Spleen (tissue), 7 donors: ENCODE measurements at regions not wholly inside any gene's neighbourhood (a gene's known extent, or its start where the extent isn't known, plus 50 kb on each side); places are given as distances from the start of the nearest gene placed in this dataset.

Experiments
- POLR2A ChIP-seq, 3 donors: fragments of 450-650 bp; IDR thresholded peaks; one replicate each; pipeline ENCODE4 v1.5.1; 2017; ENCODE audit warnings: antibody characterized with exemption in 3 of 3, mild to moderate bottlenecking in 1 of 3
- POLR2AphosphoS5 ChIP-seq, 3 donors: sonication (generic); formaldehyde crosslinking; IDR thresholded peaks; one replicate each; pipeline ENCODE4 v1.5.1; 2017; ENCODE audit warnings: antibody characterized with exemption in 3 of 3
- TF ChIP-seq, protein P1 (sequence below), 11 experiments: fragments of 200-600 bp in 7 of 11; fragments of 450-650 bp in 4 of 11; sonication (generic) in 4 of 11; IDR thresholded peaks in 8 of 11; conservative IDR thresholded peaks in 3 of 11; 1 replicate in 7 of 11; 2 replicates in 4 of 11; pipeline versions ENCODE4 v1.4.0 to v1.8.0; 2016 to 2021; ENCODE audit warnings: antibody characterized with exemption in 11 of 11, inconsistent platforms in 4 of 11, mild to moderate bottlenecking in 1 of 11
- donor health status: DM: no; HTN: no; CAD: no; lungs with moderate emphysema.
- donor health status: DM: no; HTN: no; CAD: no.
- donor health status: DM: no; HTN: no; CAD: no.

DNA sequence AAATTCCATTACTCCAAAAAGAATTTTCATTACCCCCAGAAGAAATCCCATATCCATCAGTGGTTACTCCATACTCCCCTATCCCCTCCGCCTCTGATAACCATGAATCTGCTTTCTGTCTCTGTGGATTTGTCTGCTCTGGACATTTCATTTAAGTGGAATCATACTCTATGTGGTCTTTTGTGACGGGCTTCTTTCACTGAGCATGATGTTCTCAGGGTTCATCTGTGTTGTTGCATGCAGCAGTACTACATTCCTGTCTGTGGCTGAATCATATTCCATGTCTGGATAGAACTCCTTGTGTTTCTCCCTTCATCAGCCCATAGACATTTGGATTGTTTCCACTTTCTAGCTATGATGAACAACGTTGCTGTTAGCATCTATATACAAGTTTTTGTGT lies 59.5 kb upstream of the IRX3 start:
- TF ChIP-seq, protein P1, sequence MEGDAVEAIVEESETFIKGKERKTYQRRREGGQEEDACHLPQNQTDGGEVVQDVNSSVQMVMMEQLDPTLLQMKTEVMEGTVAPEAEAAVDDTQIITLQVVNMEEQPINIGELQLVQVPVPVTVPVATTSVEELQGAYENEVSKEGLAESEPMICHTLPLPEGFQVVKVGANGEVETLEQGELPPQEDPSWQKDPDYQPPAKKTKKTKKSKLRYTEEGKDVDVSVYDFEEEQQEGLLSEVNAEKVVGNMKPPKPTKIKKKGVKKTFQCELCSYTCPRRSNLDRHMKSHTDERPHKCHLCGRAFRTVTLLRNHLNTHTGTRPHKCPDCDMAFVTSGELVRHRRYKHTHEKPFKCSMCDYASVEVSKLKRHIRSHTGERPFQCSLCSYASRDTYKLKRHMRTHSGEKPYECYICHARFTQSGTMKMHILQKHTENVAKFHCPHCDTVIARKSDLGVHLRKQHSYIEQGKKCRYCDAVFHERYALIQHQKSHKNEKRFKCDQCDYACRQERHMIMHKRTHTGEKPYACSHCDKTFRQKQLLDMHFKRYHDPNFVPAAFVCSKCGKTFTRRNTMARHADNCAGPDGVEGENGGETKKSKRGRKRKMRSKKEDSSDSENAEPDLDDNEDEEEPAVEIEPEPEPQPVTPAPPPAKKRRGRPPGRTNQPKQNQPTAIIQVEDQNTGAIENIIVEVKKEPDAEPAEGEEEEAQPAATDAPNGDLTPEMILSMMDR (IDR thresholded peaks at IDR 0.05 in 8 of 11, conservative IDR thresholded peaks at IDR 0.05 in 3 of 11), result no peak
- TF ChIP-seq POLR2A (IDR thresholded peaks at IDR 0.05) (no peak), POLR2AphosphoS5 (IDR thresholded peaks at IDR 0.05) (no peak)
